ENCODE measurements at regions not wholly inside any gene's neighbourhood (a gene's known extent, or its start where the extent isn't known, plus 50 kb on each side); places are given as distances from the start of the nearest gene placed in this dataset.

- no peak for TF ChIP-seq CTCF (IDR thresholded peaks at IDR 0.05)
- TF ChIP-seq POLR2A (IDR thresholded peaks at IDR 0.05) = no peak
Measured at GRCh38 chr2:2600366-2600765, 269.3 kb upstream of the MYT1L start.
